ENCODE measurements at regions not wholly inside any gene's neighbourhood (a gene's known extent, or its start where the extent isn't known, plus 50 kb on each side); places are given as distances from the start of the nearest gene placed in this dataset.

DNA sequence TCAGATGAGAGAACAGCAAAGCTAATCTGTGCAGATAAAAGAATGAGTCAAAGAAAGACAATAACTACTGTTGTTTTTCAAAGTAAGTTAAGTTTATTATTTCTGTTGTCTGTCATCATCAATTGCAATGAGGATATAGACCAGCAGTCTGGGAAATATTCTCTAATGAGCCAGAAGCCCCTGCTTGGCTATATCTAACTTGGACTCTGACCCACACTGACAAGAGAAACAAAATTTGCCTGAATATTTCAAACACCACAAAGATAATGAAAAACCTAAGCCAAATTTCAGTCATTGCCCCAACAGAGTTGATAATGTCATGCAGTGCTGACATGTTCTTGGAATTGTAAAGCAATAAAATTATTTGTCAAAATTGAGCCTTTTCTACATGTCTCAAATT, 115.0 kb upstream of the PRDX4 start:
- Histone ChIP-seq H3K4me1 (ENCODE audit: control insufficient read depth, low read length) (no peaks in the 10 kb centered on the region), H4K20me1 (ENCODE audit: control insufficient read depth, insufficient read depth, low read depth, low read length) (no peaks in the 10 kb centered on the region), H3K36me3 (ENCODE audit: control insufficient read depth, low read length) (no peaks in the 10 kb centered on the region), H3K9me3 (ENCODE audit: control insufficient read depth, insufficient read depth, low read length) (no peaks in the 10 kb centered on the region), H3F3A (ENCODE audit: control insufficient read depth, insufficient read depth) (no peaks in the 10 kb centered on the region), H3K27me3 (ENCODE audit: control insufficient read depth, low read length) (no peaks in the 10 kb centered on the region), H3K27ac (ENCODE audit: low read depth, low read length) (no peak overlapping the region), H3K4me2 (ENCODE audit: low read length) (no peak overlapping the region), H3K4me3 (ENCODE audit: low read length) (no peak overlapping the region), H3K79me2 (ENCODE audit: control insufficient read depth, low read length) (no peaks in the 10 kb centered on the region), H3K9me2 (replicated peaks; ENCODE audit: control insufficient read depth, low read length) (no peaks in the 10 kb centered on the region)
- no peak for TF ChIP-seq EZH2phosphoT487 (IDR thresholded peaks at IDR 0.05; ENCODE audit: borderline replicate concordance, low read length)
- TF ChIP-seq, protein P1, sequence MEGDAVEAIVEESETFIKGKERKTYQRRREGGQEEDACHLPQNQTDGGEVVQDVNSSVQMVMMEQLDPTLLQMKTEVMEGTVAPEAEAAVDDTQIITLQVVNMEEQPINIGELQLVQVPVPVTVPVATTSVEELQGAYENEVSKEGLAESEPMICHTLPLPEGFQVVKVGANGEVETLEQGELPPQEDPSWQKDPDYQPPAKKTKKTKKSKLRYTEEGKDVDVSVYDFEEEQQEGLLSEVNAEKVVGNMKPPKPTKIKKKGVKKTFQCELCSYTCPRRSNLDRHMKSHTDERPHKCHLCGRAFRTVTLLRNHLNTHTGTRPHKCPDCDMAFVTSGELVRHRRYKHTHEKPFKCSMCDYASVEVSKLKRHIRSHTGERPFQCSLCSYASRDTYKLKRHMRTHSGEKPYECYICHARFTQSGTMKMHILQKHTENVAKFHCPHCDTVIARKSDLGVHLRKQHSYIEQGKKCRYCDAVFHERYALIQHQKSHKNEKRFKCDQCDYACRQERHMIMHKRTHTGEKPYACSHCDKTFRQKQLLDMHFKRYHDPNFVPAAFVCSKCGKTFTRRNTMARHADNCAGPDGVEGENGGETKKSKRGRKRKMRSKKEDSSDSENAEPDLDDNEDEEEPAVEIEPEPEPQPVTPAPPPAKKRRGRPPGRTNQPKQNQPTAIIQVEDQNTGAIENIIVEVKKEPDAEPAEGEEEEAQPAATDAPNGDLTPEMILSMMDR (IDR thresholded peaks at IDR 0.05; ENCODE audit: low read depth, low read length, poor library complexity, severe bottlenecking) = no peak

DNA sequence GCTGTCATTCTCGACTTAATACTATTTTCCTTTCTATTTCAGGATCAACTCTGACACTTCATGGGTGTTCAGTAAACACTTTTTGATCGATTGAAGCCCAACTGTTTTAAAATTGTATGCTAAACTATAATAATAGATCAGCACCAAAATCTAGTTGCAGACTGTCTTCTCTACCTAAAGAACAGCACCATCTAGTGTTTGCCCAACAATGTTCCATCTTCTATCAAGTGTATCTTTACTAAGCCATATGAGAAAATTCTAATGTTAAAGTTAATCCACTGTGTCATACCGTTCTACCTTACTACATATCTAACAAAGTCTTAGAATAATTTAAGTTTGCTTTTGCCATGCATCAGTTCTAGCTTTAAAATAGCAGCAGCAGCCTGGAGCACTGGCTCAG, 113.0 kb upstream of the PRDX4 start:
- TF ChIP-seq, protein P1 (IDR thresholded peaks at IDR 0.05; ENCODE audit: low read depth, low read length, poor library complexity, severe bottlenecking) = peak; percentile 53
- TF ChIP-seq EZH2phosphoT487 (IDR thresholded peaks at IDR 0.05; ENCODE audit: borderline replicate concordance, low read length) = no peak
- H3K27ac ChIP-seq (ENCODE audit: low read depth, low read length) = no peak overlapping the region
- H3K79me2 ChIP-seq (ENCODE audit: control insufficient read depth, low read length) = no peaks in the 10 kb centered on the region
- no peaks in the 10 kb centered on the region for H3F3A ChIP-seq (ENCODE audit: control insufficient read depth, insufficient read depth)
- no peaks in the 10 kb centered on the region for H3K36me3 ChIP-seq (ENCODE audit: control insufficient read depth, low read length)
- no peaks in the 10 kb centered on the region for H3K4me1 ChIP-seq (ENCODE audit: control insufficient read depth, low read length)
- no peak overlapping the region for H3K4me2 ChIP-seq (ENCODE audit: low read length)
- H3K9me3 ChIP-seq (ENCODE audit: control insufficient read depth, insufficient read depth, low read length) = no peaks in the 10 kb centered on the region
- H4K20me1 ChIP-seq (ENCODE audit: control insufficient read depth, insufficient read depth, low read depth, low read length) = no peaks in the 10 kb centered on the region
- no peaks in the 10 kb centered on the region for H3K27me3 ChIP-seq (ENCODE audit: control insufficient read depth, low read length)
- no peaks in the 10 kb centered on the region for H3K9me2 ChIP-seq (replicated peaks; ENCODE audit: control insufficient read depth, low read length)
- H3K4me3 ChIP-seq (ENCODE audit: low read length) = no peak overlapping the region

DNA sequence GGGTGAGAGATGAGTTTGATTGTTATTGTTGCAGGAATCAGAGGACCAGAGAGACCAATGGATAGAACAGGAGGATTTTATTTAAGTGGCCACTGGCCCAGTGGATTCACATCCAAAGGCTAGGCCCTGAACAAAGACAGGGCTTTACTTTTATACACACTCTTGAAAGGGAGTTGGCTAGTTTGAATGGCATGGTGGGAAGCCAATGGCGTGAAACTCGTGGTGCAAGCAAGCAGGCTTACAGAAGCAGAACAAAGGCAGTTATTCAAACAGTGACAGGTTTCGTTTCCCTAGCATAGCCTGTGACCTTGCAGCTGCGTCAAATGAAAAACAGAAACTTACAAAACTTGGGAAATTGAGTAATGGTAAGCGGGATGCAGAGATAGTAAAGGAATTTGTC, 110.2 kb upstream of the PRDX4 start:
- H3K4me1 ChIP-seq (ENCODE audit: control insufficient read depth, low read length) = no peaks in the 10 kb centered on the region
- no peaks in the 10 kb centered on the region for H3K9me2 ChIP-seq (replicated peaks; ENCODE audit: control insufficient read depth, low read length)
- no peaks in the 10 kb centered on the region for H3K27me3 ChIP-seq (ENCODE audit: control insufficient read depth, low read length)
- no peaks in the 10 kb centered on the region for H3K9me3 ChIP-seq (ENCODE audit: control insufficient read depth, insufficient read depth, low read length)
- no peak overlapping the region for H3K27ac ChIP-seq (ENCODE audit: low read depth, low read length)
- no peaks in the 10 kb centered on the region for H3K79me2 ChIP-seq (ENCODE audit: control insufficient read depth, low read length)
- no peaks in the 10 kb centered on the region for H4K20me1 ChIP-seq (ENCODE audit: control insufficient read depth, insufficient read depth, low read depth, low read length)
- no peak overlapping the region for H3K4me3 ChIP-seq (ENCODE audit: low read length)
- H3K36me3 ChIP-seq (ENCODE audit: control insufficient read depth, low read length) = no peaks in the 10 kb centered on the region
- H3K4me2 ChIP-seq (ENCODE audit: low read length) = no peak overlapping the region
- no peak for TF ChIP-seq EZH2phosphoT487 (IDR thresholded peaks at IDR 0.05; ENCODE audit: borderline replicate concordance, low read length)
- TF ChIP-seq, protein P1 (IDR thresholded peaks at IDR 0.05; ENCODE audit: low read depth, low read length, poor library complexity, severe bottlenecking) = no peak
- H3F3A ChIP-seq (ENCODE audit: control insufficient read depth, insufficient read depth) = no peaks in the 10 kb centered on the region

DNA sequence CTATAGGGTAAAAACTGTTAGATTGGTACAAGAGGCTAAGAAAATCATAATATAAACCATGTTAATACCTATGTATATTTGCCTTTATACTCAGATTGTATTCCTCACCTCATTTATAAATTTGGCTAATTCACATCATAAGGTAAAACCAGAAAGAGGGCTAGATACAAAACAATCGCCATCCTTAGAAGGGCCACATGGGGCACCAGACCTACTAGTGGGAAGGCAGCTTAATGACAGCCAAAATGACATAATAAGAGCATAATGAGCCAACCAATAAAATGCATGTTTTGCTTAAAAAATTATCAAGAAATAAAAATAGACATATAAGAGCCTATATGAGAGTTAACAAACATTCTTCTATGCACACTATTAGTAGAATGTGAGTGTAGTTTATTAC, 107.3 kb upstream of the PRDX4 start:
- Histone ChIP-seq H3K36me3 (ENCODE audit: control insufficient read depth, low read length) (no peaks in the 10 kb centered on the region), H3K4me1 (ENCODE audit: control insufficient read depth, low read length) (no peaks in the 10 kb centered on the region), H4K20me1 (ENCODE audit: control insufficient read depth, insufficient read depth, low read depth, low read length) (no peaks in the 10 kb centered on the region), H3K4me3 (ENCODE audit: low read length) (no peak overlapping the region), H3K27me3 (ENCODE audit: control insufficient read depth, low read length) (no peaks in the 10 kb centered on the region), H3K79me2 (ENCODE audit: control insufficient read depth, low read length) (no peaks in the 10 kb centered on the region), H3K27ac (ENCODE audit: low read depth, low read length) (no peak overlapping the region), H3K9me3 (ENCODE audit: control insufficient read depth, insufficient read depth, low read length) (no peaks in the 10 kb centered on the region), H3K4me2 (ENCODE audit: low read length) (no peak overlapping the region), H3K9me2 (replicated peaks; ENCODE audit: control insufficient read depth, low read length) (no peaks in the 10 kb centered on the region), H3F3A (ENCODE audit: control insufficient read depth, insufficient read depth) (no peaks in the 10 kb centered on the region)
- TF ChIP-seq, protein P1 (IDR thresholded peaks at IDR 0.05; ENCODE audit: low read depth, low read length, poor library complexity, severe bottlenecking) = peak; percentile 28
- no peak for TF ChIP-seq EZH2phosphoT487 (IDR thresholded peaks at IDR 0.05; ENCODE audit: borderline replicate concordance, low read length)
